GM21360 (cell line): ENCODE measurements at regions not wholly inside any gene's neighbourhood (a gene's known extent, or its start where the extent isn't known, plus 50 kb on each side); places are given as distances from the start of the nearest gene placed in this dataset.

Source experiments
- ATAC-seq: cut with Tn5 transposase; IDR thresholded peaks from one replicate; pipeline ENCODE4 v1.9.1; 2021; ENCODE audit warnings: mild to moderate bottlenecking, moderate library complexity; ENCODE audit not compliant: unreplicated experiment

GRCh38 chr4:1499465-1499864 lies 93.2 kb upstream of the NKX1-1 start:
- no peak for ATAC-seq

- ATAC-seq: no peak
Measured at GRCh38 chr4:1497189-1497801, 91.1 kb upstream of the NKX1-1 start.

GRCh38 chr4:1496116-1496642 lies 89.9 kb upstream of the NKX1-1 start:
- ATAC-seq: no peak

- no peak for ATAC-seq
Measured at GRCh38 chr4:1495416-1496115, 89.3 kb upstream of the NKX1-1 start.

DNA sequence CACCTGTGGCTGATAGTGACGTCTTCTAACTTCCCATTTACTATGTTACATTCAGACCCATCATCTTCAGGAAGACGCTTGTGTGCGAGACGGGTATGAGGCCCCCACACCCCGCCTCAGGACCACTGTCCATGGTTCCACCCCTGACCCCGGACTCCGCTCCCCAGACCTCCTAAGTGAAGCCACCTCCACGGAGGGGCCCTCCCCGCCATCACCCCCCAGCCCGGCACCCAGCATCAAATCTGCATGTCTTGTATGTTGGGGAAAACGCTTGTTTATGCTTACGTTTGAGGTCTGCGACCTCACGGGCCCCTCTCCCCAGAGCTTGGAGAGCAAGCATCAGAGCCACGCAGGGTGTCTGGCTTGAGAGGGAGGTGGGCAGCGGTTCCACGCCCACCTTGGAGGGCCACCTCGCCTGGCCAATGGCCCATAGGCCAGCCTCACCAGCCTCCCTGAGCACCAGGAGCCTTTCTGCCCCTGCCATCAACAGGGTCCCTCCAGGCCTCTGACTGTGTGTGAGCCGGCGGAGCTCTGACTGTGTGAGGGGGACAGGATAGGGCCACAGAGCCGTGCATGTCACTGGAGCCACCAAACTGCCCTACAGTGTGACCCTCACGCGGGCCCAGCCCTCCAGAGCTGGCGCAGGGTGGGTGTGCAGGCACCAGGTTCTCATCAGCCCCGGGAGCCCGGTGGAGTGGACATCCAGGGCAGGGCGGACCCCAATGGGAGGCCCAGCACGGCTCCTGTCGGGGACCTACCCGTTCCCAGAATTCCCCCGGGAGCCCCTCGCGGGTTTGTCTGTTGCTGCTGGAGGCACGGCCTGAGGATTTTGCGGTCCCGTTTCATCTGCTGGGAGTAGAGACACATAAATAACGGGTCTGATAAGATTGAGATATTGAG lies 88.4 kb upstream of the NKX1-1 start:
- no peak for ATAC-seq

DNA sequence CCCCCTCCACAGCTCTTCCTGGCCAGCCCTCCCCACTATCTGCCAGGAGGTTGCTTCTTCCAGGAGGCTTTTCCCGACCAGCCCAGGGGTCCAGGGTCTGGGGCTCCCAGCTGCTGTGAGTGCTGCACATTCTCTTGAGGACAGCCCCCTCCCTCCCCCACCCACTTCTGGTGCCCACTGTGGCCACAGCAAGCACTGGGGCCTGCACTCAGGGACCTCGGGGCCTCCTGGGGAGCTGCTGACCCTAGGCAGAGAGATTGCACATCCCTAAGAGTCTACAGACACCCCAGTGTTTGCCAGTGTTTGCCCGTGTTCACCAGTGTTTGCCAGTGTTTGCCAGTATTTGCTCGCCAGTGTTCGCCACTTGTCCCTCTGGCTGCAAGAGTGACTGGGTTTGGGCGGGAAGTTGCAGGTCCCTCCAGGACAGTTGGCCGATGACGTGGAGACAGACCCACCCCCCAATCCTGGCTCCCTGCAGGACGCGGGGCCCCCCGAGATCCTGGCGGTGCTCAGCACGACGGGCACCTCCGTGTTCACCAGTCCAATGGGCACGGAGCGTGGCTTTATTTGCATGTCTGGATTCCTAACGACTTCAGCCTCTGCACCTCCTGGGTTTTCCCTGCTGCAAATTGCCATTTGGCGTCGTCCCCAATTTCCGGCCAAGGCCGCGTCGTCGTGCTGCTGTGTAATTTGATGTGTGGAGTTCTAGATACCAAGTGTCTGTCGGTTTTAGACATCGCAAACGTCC lies 87.5 kb upstream of the NKX1-1 start:
- no peak for ATAC-seq

DNA sequence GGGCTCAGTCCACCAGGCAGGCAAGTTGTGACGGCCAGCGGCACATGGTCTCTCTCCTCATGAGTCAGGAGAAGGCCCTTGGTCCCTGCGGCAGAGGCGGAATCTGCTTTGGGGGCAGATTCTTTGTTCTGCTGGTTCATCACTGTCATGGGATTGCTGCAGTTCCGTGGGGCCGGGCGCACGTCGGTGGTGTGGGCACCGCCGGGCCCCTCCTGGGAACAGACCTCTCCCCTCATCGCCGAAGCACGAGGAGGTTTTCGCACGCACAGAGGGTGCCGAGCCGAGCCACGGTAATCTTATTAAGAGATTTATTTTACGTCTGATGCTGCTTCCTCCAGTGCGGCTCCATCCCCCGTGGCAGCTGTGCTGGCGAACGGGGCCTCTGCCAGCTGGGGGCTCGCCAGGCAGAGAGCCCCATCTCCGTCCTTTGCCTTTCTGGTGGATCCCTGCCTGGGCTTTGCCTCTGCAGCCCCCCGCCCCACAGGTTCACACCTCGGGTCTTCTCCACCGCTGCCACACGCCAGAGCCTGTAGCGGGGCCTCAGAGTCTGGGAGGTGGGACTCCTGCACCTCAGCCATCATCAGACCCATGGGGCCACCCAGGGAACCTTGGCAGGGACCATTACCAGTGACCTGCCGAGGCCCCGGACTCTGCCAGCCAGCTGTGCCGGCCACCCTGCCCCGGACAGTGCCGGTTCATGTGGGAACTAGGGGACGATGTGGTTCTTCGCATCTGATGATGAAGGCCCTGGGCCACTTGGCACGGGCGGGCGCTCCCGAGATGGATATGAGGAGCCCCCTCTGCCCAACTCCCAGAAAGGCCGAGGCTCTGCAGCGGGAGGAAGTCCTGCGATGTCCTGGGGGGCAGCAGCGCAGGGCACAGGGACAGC lies 86.7 kb upstream of the NKX1-1 start:
- no peak for ATAC-seq

- no peak for ATAC-seq
Measured at GRCh38 chr4:1492142-1492457, 85.9 kb upstream of the NKX1-1 start.

DNA sequence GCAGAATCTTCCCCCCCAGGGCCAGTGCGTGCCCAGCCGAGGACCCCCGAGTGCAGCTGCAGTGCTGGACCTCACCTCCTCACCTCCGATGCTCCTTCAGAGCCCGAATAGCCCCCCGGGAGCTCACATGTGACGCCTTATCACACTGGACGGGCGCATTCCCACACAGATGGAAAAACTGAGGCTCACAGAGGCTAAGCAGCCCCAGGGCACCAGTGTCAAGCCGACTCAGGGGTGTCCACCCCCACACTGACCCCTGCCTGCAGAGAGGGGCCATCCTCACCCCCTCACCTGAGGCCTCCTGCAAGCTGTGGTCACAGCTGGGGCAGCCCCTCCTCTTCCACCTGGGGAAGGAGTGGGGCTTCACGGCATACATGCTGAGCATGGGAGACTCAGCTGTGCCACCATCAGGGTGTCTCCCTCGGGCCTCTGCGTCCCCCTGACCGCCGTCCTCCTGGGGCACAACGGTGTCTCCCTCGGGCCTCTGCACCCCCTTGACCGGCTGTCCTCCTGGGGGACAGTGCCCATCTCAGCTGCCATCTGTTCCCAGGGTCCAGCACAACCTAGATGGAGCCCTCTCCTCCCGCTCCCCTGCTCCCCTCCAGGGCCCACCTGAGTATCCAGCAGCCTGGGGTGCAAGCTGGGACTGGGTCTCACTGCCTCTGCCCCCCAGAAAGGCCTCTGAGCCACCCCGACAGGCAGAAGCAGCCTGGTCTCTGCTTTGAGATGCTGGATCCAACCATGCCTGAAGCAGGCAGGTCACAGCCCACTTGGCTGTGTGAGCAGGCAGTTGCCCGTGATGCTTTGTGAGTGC lies 85.3 kb upstream of the NKX1-1 start:
- no peak for ATAC-seq

- ATAC-seq: no peak
Measured at GRCh38 chr4:1490654-1491327, 84.5 kb upstream of the NKX1-1 start.

GRCh38 chr4:1490011-1490653 lies 83.9 kb upstream of the NKX1-1 start:
- ATAC-seq: no peak

GRCh38 chr4:1489639-1489995 lies 83.4 kb upstream of the NKX1-1 start:
- ATAC-seq: no peak

DNA sequence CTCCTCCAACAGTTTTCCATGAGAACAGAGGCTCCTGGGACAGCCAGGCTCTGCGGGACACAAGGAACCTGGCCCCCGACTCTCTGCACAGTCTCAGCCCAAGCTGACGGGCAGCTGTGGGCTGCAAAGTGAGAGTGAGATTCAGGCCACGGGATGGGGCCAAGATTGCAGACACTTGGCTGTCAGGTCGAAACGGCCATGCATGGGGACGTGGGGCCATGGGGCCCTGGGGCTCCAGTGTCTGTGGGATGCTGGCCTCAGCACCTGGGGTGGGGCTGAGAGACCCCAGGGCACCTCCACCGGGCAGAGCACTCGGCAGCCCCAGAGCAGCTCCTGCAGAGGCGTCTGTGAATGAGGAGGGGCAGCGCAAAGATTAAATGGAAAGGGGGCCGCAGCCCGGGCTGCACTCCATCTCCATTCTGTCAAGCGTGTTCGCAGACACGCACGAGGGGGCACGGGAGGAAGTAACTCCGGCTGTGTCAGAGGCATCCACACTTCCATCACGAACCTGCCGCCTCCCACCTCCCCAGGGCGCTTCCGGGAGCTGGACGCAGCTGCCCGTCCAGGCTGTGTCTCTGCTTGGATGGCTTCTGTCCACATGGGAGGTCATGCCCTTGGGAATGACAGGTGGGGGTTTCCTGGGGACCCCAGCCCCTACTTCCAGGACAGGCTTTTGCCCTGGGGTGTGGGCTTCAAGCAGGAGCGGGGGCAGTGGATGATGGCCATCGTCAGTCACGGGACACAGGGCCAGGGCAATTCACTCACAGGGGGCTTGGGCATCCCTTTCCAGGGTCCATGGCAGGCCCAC lies 82.8 kb upstream of the NKX1-1 start:
- ATAC-seq: no peak

DNA sequence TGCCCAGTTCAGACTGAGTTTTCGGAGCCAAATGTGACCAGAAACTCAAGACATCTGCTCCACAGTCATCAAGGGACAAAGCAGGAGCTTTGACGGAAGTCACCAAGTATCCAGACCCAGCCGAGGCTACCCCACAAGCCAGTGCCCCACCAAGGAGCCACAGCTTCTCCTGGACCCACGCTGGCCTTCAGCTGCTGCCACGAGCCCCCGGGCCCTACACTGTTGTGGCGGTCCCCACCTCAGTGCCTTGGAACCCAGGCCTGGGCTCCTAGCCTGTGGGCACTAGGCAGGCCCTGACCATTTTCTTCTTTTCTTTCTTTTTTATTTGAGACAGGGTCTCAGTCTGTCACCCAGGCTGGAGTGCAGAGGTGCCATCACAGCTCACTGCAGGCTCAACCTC lies 82.1 kb upstream of the NKX1-1 start:
- no peak for ATAC-seq

- no peak for ATAC-seq
Measured at GRCh38 chr4:1487761-1488160, 81.5 kb upstream of the NKX1-1 start.

DNA sequence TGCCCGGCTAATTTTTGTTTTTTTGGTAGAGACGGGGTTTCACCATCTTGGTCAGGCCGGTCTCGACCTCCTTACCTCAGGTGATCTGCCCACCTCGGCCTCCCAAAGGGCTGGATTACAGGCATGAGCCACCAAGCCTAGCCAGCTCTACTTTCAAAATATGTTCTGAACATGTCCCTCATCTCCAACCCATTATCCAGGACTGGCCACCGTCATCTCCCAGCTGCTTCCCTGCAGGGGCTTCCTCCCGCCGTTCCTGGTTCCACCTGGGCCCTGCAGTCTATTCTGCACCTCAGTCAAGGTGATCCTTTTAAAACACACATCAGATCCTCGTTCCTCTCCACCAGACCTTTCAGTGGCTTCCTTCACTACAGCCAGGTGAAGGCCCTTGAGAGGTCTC lies 80.9 kb upstream of the NKX1-1 start:
- no peak for ATAC-seq

DNA sequence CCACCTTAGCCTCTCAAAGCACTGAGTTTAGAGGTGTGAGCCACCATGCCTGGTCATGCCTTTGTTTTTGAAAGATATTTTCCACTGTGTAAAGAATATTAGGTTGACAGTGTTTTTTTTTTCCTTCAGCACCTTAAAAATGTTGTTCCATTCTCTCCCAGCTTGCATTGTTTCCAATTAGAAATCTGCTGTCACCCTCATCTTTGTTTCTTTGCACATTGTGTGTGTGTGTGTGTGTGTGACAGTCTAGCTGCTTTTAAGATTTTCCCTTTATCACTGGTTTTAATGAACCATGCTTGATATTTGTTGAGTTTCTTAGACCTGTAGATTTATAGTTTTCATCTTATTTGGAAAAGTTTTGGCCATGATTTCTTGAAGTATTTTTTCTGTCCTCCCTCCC lies 79.0 kb upstream of the NKX1-1 start:
- ATAC-seq: no peak
